BE2C (cell line): ENCODE measurements at regions not wholly inside any gene's neighbourhood (a gene's known extent, or its start where the extent isn't known, plus 50 kb on each side); places are given as distances from the start of the nearest gene placed in this dataset.

Experiments used
- DNase-seq: peaks from one replicate; pipeline ENCODE4 v3.0.0-alpha.2; 2020
- H3K27me3 ChIP-seq: fragments of 250-450 bp; sonication (Bioruptor Pico); 2 replicates; pipeline ENCODE4 v1.5.1; 2020; ENCODE audit warnings: mild to moderate bottlenecking
- H3K36me3 ChIP-seq: fragments of 250-450 bp; sonication (Bioruptor Pico); 2 replicates; pipeline ENCODE4 v1.5.1; 2020; ENCODE audit warnings: mild to moderate bottlenecking
- H3K4me1 ChIP-seq: fragments of 250-450 bp; sonication (Bioruptor Pico); 2 replicates; pipeline ENCODE4 v1.5.1; 2020
- H3K4me3 ChIP-seq: 2 replicates; pipeline ENCODE4 v1.5.1; 2011; ENCODE audit warnings: low read depth, low read length
- H3K9me3 ChIP-seq: fragments of 250-450 bp; sonication (Bioruptor Pico); 2 replicates; pipeline ENCODE4 v1.5.1; 2020
- TF ChIP-seq, protein P1 (sequence below): IDR thresholded peaks from 2 replicates; pipeline ENCODE4 v1.5.1; 2012; ENCODE audit warnings: mild to moderate bottlenecking, low read depth, low read length

DNA sequence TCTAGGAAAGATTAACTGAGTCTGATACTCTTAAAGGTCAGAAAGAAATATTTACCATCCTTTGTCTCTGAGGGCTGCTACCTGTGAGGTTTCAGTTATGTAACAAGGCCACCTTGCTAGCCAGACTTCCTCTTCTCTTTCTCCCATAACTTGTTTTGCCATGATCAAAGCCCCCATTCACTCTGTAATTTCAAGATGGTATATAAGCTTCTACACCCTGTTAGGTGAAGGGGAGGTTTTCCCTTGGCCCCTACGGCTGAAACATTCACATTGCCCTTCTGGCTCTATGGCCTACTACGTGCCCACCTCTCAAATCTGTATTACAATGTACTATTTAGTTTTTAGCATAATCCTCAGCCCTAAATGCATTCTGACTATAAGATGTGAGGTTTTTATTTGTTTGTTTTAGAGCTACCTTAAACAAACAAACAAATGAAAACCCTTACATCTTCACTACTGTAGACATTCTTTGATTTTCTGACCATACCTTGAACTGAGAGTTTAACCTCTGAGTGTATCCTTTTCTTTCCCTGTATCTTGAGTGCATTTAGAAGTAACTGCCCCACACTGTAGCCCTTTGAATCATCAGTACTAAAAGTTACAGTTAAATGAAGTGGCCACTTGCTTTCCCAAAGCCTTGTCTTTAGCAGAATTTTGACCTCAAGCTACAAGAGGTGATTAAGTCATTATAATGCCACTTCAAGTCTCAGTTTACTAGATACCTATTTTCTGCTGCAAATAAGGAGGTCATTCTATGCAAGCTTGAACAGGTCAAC lies 332.2 kb downstream of the SOCS6 start:
- Histone ChIP-seq H3K27me3 (no peaks in the 10 kb centered on the region), H3K9me3 (no peaks in the 10 kb centered on the region), H3K36me3 (no peaks in the 10 kb centered on the region), H3K4me1 (no peaks in the 10 kb centered on the region), H3K4me3 (no peak overlapping the region)
- TF ChIP-seq, protein P1, sequence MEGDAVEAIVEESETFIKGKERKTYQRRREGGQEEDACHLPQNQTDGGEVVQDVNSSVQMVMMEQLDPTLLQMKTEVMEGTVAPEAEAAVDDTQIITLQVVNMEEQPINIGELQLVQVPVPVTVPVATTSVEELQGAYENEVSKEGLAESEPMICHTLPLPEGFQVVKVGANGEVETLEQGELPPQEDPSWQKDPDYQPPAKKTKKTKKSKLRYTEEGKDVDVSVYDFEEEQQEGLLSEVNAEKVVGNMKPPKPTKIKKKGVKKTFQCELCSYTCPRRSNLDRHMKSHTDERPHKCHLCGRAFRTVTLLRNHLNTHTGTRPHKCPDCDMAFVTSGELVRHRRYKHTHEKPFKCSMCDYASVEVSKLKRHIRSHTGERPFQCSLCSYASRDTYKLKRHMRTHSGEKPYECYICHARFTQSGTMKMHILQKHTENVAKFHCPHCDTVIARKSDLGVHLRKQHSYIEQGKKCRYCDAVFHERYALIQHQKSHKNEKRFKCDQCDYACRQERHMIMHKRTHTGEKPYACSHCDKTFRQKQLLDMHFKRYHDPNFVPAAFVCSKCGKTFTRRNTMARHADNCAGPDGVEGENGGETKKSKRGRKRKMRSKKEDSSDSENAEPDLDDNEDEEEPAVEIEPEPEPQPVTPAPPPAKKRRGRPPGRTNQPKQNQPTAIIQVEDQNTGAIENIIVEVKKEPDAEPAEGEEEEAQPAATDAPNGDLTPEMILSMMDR, result no peak
- no peak for DNase-seq

- Histone ChIP-seq H3K9me3 (no peaks in the 10 kb centered on the region), H3K36me3 (no peaks in the 10 kb centered on the region), H3K4me1 (no peaks in the 10 kb centered on the region), H3K4me3 (no peak overlapping the region), H3K27me3 (no peaks in the 10 kb centered on the region)
- TF ChIP-seq, protein P1, result no peak
- no peak for DNase-seq
Observed at GRCh38 chr18:70617020-70617763, 328.3 kb downstream of the SOCS6 start.

GRCh38 chr18:70600225-70600925 lies 311.5 kb downstream of the SOCS6 start:
- Histone ChIP-seq H3K36me3 (no peaks in the 10 kb centered on the region), H3K4me1 (no peaks in the 10 kb centered on the region), H3K9me3 (no peaks in the 10 kb centered on the region), H3K27me3 (no peaks in the 10 kb centered on the region), H3K4me3 (no peak overlapping the region)
- TF ChIP-seq, protein P1, result no peak
- DNase-seq, result no peak

- TF ChIP-seq, protein P1, result no peak
- no peaks in the 10 kb centered on the region for H3K9me3 ChIP-seq
- H3K36me3 ChIP-seq, result no peaks in the 10 kb centered on the region
- DNase-seq, result no peak
- no peaks in the 10 kb centered on the region for H3K27me3 ChIP-seq
- H3K4me1 ChIP-seq, result no peaks in the 10 kb centered on the region
- H3K4me3 ChIP-seq, result no peak overlapping the region
Observed at GRCh38 chr18:70598406-70598805, 309.6 kb downstream of the SOCS6 start.

DNA sequence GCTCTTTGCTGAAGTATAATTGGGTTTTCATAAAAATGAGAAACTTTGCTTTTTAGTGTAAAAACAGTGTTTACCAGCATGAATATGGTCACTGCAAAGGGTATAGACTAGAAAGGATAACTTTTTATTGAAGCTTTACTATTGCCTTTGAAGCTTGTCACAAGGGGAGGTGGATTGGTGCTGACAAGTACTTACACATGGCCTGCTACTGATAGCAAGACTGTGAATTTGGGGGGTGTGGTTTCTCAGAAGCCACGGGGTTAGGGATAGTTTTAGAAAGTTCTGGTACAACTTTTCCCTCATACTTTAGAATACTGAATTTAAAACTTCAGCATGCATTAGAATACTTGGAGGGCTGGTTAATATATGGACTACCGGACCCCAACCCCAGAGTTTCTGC lies 294.1 kb downstream of the SOCS6 start:
- H3K4me3 ChIP-seq, result no peak overlapping the region
- H3K9me3 ChIP-seq, result no peaks in the 10 kb centered on the region
- no peak for DNase-seq
- H3K27me3 ChIP-seq, result no peaks in the 10 kb centered on the region
- TF ChIP-seq, protein P1, result no peak
- H3K4me1 ChIP-seq, result no peaks in the 10 kb centered on the region
- H3K36me3 ChIP-seq, result no peaks in the 10 kb centered on the region; the same call in 1 of the 2 replicates
